GM19438 (cell line): ENCODE measurements at regions not wholly inside any gene's neighbourhood (a gene's known extent, or its start where the extent isn't known, plus 50 kb on each side); places are given as distances from the start of the nearest gene placed in this dataset.

Experiments
- ATAC-seq: cut with Tn5 transposase; IDR thresholded peaks from one replicate; pipeline ENCODE4 v1.9.1; 2021; ENCODE audit warnings: low read depth; ENCODE audit not compliant: unreplicated experiment

DNA sequence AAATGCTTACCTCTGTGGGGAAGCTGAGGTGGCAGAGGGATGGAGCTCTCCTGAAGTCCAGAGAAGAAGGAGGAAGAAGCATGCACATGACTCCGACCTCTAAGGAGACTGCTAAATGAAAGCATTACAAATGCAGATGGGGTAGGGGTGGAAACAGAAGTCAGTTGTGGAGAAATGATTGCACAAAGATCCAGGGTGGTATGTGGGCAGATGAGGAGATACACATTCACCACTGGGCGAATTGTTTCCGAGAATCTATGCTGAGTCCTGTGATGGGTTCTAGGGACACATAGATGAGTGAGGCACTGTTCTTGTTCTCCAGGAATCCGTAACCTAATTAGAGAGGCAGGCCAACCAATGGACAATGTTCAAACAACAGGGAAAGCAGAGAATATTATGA, 188.9 kb upstream of the ZBED5 start:
- no peak for ATAC-seq

DNA sequence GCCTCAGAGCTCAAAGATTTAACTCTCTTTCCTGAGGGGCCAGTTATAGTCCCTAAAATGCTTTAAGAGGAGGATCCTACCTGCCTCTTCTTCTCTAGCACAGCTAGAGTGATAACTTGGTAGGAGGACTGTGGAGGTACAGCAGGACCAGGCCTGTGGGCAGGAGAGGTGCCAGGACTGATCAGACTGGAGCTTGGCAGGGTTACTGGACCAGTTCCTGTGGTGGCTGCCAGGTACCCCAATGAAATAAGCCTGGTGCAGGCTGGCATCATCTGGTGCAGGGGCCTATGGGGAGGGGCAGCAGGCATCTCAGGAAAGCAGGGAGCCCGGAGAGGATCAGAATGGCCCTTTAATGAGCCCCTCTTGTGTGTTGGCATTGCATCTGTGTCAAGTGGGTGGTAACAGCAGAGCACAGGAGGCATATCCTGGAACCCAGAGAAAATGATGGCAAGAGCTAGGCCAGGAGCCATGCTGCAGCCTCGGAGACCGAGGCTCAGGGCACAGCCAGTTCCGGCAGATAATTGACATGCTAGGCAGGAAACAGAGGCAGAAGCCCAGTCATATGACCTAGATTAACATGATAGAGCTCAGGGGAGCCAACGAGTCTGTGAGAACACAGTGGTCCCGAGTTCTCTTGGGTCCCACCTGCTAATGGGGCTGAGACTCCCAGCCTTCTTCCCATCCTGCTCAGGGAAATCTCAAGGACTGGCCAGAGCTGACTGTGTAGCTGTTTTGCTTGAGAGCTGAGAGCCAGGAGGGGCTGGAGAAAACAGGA, 187.5 kb upstream of the ZBED5 start:
- ATAC-seq: no peak

DNA sequence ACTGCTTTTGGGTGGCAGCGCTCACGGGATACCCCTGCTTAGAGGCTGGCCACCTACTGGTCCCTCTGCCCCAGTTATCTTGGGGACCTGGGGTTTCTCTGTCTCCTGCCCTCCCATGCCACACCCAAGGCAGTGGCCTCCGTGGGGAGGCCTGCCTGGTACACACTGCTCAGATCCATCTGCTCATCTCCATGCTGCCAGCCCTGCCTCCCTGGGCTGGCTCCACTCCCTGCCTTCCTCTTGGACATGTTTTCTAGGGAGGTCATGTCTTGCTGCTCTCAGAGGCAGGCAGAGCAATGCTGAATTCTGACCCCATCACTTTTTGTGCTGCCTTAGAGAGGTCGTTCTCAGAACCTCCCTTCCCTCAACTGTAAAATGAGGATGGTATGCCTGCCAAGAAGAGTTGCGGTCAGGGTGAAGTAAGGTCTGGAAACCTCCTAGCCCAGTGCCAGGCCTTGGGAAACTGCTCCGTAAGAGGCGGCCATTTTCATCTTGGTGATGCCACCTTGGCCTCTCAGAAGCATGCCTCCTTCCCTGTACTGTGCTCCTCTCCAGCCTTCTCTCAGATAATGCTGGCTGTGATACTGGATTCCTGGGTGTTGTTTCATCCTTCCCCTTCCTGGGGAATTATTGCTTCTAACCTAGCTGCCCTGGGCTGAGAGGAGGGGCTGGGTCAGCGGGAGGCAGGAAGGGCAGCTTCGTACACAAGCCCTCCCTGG, 186.4 kb upstream of the ZBED5 start:
- ATAC-seq: no peak

DNA sequence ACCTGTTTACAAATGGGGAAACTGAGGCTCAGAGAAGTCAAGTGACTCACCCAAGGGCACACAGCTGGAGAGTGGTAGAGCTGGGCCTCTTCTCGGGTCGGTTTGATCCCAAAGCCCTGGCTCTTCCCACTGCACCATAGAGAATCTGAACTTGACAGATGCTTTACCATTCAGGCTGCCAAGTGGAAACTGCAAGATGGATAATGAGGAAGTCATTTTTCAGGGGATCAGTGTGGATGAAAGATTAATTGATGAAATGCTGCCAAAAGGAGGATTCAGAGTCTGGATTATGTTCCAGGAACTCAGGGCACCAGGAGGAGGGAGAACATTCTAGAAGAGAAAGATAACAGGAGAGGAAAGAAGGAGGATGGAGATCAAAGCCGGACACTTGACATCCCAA, 185.9 kb upstream of the ZBED5 start:
- ATAC-seq: no peak

DNA sequence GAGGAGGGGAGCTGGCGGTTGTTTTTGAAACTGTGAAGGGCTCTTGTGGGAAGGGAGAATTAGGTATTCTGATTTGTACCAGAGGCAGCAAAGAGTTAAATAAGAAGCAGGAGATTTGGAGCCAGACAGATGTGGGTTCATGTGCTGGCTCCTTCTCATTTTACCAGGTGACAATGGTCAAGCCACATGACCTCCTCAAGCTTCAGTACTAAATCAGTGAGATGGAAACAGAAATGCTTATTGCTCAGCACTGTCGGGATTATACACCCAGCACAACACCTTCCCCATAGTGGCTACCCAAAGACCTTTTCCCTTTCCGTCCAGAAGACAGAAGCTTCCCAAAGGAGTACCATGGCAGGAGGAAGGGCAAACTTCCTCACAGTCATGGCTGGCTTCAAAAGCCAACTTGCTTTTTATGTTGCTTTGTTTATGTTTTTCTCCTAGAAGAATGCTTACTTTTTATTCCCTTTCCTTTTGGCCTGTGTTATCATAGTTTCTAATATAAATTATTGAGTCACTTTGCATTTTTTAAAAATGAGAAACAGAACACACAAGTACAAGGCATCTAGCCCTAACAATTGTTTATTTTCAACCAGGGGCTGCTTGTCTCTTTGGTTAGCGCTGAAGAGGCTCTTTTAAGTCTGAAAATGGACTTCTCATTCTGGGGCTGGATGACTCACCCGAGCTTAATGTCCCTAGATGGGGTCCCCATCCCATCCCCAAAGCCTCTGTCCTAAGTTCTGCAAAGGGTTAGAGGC, 181.5 kb upstream of the ZBED5 start:
- no peak for ATAC-seq

DNA sequence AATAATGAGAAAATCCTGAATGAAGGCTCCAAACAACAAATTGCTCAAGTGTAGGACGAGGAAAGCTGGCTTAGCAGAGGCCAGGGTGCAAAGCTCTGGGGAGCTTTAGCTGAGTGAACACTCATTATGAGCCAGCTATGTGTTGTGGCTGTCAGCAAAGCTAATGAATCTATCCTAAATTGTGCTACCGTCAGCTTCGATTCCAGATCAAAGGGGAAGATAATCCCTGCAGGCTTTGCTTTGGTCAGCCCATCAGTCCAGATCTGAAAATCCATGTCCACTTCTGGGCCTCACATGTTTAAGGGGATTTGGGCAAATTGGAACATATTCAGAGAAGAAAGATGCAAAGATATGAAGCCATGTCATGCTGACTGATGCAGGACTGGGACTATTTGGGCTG, 180.9 kb upstream of the ZBED5 start:
- ATAC-seq: no peak

DNA sequence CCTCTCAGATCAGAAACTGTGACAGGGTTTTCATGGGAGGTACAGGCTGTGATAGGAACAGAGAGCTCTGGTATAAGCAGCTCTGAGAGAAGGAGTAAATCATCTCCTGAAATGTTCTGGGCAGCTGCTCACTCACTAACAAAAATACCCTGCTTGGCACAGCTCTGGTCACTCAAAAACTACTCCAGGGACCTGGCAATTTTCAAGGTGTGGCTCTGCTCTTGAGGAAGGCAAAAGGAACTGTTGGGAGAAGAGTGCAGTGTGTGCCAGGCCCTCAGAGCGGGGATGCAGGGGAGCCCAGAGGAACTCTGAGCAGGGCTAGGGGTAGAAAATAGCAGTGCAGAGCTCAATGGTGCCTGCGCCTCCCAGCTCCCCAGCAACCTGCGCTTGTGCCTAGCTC, 180.5 kb upstream of the ZBED5 start:
- no peak for ATAC-seq

DNA sequence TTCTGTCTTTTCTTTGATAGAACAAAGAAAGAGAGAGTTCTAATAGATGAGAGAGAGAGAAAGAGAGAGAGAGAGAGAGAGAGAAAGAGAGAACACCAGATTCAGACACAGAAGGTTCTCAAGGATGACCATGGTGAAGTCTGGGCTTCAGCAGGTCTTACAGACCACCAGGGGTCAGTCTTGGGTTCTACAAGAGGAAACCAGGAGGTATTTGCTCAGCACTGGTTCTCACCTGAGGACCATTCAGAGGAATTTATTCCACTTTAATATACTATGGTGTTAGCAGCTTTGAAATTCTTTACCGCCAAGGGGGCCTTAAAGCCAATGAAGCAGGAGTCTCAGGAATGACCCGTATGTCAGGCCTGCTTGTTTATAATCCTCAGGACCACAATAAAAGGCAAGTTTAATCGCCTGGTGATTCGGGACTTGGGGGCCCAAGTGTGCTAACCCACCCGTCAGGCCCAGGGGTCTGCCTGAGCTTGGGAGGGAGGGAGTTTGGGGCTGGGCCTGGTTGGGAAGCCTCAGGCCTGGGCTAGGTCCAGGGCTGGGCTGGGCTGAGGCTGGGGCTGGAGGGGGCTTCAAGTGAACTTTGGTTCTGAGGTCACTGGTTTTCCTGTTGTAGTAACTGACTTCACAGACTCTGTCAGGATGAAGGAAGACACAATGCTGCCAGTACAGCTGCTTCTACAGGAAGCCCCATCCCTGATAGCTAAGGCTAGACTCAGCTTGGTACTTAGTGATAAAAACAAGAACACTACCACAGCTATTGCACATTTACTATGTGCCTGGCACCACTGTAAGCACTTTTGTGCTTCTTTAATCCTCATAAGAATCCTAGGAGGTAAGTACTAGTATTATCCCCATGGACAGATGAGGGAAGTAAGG, 179.2 kb upstream of the ZBED5 start:
- ATAC-seq: no peak

DNA sequence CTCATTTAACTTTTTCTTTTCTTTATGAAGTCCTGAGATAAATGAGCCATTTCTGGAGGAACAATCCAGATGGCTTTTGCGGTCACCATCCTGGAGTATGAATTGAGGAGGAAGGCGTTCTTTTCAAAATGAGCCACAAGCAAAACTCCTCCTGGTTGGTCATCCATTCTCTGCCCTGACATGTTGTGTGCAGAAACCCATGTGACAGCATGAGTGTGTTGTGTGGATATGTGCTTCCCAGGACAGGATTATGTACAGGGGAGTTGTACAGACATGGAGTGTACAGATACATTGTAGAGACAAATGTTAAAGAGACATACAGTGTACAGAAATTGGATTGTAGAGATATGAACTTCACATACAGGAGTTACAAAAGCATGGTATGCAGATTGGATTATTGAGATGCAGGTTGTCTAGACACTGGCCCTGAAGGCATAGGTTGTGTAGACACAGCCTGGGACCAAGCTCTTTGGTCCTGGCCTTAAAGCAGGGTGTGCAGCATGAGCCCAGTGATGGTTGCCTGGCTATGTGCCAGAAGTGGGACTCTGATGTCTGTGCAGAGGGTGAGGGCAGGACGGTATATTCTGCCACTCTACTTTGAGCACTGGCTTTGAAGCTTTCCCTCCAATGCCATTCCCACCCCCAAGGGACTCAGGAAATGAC, 178.5 kb upstream of the ZBED5 start:
- ATAC-seq: no peak

DNA sequence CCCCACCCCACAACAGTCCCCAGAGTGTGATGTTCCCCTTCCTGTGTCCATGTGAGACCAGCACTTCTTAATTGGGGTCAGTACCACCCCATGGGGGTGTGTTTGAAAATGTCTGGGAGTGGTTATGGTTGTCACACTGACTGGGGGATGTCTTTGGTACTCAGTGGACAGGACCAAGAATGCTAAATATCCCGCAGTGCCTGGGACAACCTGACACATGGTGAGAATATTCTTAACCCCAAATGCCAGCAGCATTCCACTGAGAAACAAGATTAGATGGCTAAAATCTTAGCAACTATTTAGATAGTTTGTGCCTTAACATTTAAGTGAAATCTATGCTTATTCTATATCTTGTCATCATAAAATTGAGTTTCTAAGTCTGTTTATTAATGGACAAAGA, 177.5 kb upstream of the ZBED5 start:
- no peak for ATAC-seq

DNA sequence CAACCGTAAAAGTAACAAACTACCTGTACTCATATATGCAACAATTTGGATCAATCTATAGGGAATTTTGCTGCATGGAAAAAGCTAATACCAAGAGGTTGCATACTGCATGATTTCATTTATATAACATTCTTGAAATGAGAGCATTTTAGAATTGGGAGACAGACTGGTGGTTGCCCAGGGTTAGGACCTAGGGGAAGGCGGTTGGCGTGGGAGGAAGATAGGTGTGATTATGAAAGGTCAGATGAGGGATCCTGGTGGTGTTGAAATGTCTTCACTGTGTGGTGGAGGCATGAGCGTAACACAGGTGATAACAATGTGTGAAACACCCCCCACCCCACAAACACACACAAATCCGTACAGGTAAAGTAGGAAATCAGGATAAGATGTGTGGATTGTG, 176.6 kb upstream of the ZBED5 start:
- no peak for ATAC-seq

DNA sequence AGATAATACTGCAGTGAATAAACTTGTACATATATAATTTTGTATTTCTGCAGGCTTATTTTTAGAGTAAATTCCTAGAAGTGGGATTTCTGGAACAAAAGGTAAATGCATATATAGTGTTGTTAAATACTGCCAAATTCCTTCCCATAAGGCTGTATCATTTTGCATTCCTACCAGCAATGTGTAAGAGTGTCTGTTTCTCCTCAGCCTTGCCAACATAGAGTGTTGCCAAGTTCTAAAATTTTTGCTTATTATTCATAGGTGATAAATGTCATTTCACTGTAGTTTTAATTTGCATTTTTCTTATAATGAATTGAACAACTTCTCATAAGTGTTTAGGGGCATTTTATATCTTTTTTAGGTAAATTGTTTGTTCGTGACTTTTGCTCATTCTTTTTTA, 174.2 kb upstream of the ZBED5 start:
- ATAC-seq: no peak

DNA sequence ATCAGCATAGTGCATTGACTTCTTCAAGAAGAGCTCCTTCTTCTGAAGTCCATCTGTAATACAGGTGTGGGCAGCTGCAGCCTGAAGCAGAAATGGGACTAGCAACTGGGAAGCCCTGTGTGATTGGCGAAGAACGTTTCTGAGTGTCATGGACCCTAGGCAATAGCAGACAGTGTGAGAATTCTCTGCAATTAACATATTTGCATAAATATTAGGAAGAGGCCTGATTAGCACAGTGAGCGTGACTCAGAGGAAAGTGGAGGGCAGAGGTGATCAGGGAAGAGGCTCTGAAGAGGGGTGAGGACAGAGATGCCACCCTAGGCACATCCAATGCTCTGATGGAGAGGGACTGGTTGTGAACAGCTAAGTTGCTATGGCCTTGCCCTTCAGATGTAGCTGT, 171.2 kb upstream of the ZBED5 start:
- ATAC-seq: no peak

DNA sequence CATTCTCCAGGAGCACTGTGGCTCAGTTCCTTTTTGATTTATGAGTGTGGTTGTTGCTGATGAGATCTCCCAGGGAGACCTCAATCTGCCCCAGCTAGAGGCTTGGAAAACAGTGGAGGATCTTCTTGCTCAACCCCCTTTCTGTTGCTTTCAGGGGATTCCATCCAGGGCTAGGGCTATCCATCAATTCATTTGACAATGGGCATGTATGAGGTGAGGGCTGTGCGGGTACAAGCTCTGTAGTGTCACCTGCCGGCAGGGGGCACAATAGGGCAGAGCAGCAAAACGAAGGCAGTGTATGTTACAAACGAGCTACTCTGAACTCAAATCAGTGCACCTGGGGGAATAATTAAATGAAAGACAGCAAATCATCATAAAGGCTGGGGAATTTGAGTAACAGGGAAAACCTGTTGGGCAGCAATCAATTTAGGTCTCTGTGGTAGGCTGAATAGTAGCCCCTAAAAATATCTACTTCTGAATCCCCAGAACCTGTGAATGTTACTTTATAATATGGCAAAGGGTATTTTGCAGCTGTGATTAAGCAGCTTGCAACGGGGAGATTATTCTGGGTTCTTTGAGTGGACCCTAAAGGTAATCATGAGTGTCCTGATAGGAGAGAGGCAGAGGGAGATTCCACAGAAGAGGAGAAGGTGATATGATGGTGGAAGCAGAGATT, 170.3 kb upstream of the ZBED5 start:
- ATAC-seq: no peak

DNA sequence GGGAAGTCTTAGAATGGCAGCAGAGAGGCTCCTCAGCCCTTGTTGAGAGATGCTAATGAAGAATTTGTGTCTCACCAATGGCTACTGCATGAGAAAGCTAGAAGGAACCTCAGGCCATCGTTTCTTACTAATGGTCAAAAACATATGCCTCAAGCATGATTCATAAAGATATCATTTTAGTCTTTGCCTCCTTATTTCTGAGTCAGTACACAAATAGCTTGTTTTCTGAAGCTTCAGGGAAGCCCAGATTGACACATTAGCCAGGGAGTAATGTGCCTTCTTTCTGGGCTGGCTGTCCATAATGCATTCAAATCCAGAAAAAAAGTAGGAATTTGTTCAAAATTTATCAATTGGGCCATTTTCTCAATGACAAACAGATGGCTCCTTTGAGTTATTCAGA, 169.4 kb upstream of the ZBED5 start:
- ATAC-seq: no peak

DNA sequence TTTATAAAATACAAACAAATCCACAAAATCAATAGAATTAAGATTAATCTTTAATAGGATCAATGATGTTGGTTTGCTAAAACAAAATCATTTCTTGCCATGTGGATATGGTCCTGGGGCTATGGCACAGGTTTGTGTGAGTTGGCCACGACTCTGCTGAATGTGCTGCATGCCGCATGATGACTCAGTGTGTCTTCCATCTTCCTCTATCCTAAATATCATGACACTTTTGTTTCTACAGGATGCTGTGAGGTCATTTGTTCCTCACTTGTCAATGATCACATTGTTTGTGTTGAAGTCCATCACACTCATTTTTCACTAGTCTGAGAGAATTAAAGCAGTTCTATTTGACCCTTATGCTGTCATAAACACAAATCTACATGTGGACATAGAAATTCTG, 167.2 kb upstream of the ZBED5 start:
- no peak for ATAC-seq

DNA sequence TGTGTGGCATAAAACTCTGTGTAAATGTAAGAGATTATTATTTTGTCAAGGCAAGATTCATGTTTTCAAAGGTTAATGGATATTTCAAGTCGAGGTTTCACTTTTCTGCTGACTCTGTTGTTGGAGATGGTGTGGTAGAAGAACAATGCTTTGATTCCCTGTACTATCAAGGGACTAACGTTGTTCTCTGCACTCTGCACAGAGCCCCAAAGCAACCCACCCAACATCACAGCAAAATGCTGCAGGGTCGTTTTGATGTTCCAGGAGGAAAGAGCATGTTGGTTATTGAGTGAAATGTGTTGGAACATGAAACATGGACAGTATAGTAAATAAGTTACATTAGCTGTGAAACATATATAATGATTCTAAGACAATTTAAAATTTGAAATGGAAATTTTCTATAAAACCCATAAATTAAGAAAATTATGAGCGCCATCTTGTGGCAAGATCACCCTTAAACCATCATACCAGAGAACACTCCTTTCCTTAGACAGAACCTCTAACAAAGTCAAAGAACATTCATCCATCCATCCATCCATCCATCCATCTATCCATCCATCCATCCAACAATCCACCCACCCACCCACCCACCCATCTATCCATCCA, 164.4 kb upstream of the ZBED5 start:
- ATAC-seq: no peak

DNA sequence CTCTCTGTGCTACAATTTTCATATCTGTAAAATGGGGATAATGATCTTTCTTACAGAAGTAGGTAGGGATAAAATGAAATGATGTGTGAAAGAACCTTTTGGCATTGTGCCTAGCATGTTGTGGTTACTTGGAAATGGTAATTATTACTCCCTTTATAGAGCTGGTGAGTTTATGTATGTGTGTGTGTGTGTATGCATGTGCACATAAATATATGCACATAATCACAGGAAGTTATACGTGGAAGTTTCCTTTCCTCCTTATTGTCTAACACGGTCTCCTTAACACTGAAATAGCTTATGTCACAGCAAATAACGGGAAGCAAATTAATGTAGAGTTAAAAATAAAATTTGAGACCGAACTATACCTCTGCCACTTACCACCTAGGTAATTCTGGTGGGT, 163.7 kb upstream of the ZBED5 start:
- no peak for ATAC-seq

DNA sequence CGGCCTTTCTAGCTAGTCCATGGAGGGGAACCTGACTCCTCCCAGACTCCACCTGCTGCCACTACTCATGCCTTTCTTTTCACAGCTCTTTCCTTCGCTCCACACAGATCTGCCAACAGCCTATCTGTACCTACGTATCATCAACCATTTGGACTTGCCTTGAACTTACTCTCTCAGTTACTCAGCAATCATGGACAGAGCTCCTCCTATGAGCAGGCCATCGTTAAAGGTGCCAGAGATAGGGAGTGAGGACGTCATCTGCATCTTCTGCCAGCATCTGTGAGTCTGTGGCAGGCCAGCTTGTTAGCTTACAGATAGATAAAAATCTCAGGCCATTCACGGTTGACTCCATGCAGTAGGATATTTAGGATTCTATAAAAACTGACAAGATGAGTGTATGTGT, 162.9 kb upstream of the ZBED5 start:
- ATAC-seq: no peak
